Progenitor cell of endocrine pancreas (in vitro differentiated cells): ENCODE measurements at regions not wholly inside any gene's neighbourhood (a gene's known extent, or its start where the extent isn't known, plus 50 kb on each side); places are given as distances from the start of the nearest gene placed in this dataset.

Experiments
- DNase-seq: peaks from one replicate; pipeline ENCODE4 v3.0.0; 2021; ENCODE audit warnings: low spot score; ENCODE audit not compliant: unreplicated experiment
- H3K27ac Mint-ChIP-seq: 2 replicates; pipeline ENCODE4 v1.8.0; 2021; ENCODE audit warnings: mild to moderate bottlenecking, moderate library complexity, mixed read lengths
- H3K27me3 Mint-ChIP-seq: 2 replicates; pipeline ENCODE4 v1.8.0; 2021; ENCODE audit warnings: mixed read lengths
- H3K36me3 Mint-ChIP-seq: 2 replicates; pipeline ENCODE4 v1.8.0; 2022; ENCODE audit warnings: mixed read lengths; ENCODE audit not compliant: insufficient read depth
- H3K4me1 Mint-ChIP-seq: 2 replicates; pipeline ENCODE4 v1.8.0; 2021; ENCODE audit warnings: low read depth, mixed read lengths
- H3K4me3 Mint-ChIP-seq: 2 replicates; pipeline ENCODE4 v1.8.0; 2021; ENCODE audit warnings: low read depth, mild to moderate bottlenecking, moderate library complexity, mixed read lengths
- H3K9me3 Mint-ChIP-seq: 2 replicates; pipeline ENCODE4 v1.8.0; 2021; ENCODE audit warnings: low read depth, mixed read lengths
- CTCF ChIP-seq: fragments of 200-600 bp; sonication (generic); IDR thresholded peaks from one replicate; pipeline ENCODE4 v1.5.0; 2021; ENCODE audit warnings: antibody characterized with exemption, mild to moderate bottlenecking; ENCODE audit not compliant: unreplicated experiment

- Mint-ChIP-seq H3K4me1 (no peaks in the 10 kb centered on the region), H3K4me3 (no peak overlapping the region), H3K27me3 (peaks cover 3% of the 10 kb centered on the region), H3K27ac (no peak overlapping the region), H3K9me3 (no peaks in the 10 kb centered on the region), H3K36me3 (no peaks in the 10 kb centered on the region)
- no peak for DNase-seq
- no peak for TF ChIP-seq CTCF
Observed at GRCh38 chr14:84533181-84533725, 996.7 kb upstream of the FLRT2 start.

- no peaks in the 10 kb centered on the region for H3K4me1 Mint-ChIP-seq
- no peaks in the 10 kb centered on the region for H3K9me3 Mint-ChIP-seq
Observed at GRCh38 chr14:84533791-84534190, 996.2 kb upstream of the FLRT2 start.

GRCh38 chr14:84535484-84535883, 994.5 kb upstream of the FLRT2 start:
- no peak for DNase-seq
- no peak for TF ChIP-seq CTCF
- Mint-ChIP-seq H3K4me1 (no peaks in the 10 kb centered on the region), H3K4me3 (no peak overlapping the region), H3K9me3 (no peaks in the 10 kb centered on the region), H3K27ac (no peak overlapping the region), H3K36me3 (no peaks in the 10 kb centered on the region), H3K27me3 (peaks cover 3% of the 10 kb centered on the region)

More at GRCh38 chr14:84533791-84534190, 996.2 kb upstream of the FLRT2 start:
- H3K27ac Mint-ChIP-seq = no peak overlapping the region
- no peaks in the 10 kb centered on the region for H3K36me3 Mint-ChIP-seq
- no peak for DNase-seq
- TF ChIP-seq CTCF = no peak
- H3K4me3 Mint-ChIP-seq = no peak overlapping the region
- H3K27me3 Mint-ChIP-seq = peaks cover 3% of the 10 kb centered on the region

GRCh38 chr14:84535976-84536375, 994.0 kb upstream of the FLRT2 start:
- DNase-seq = no peak
- H3K27me3 Mint-ChIP-seq = peaks cover 3% of the 10 kb centered on the region
- H3K27ac Mint-ChIP-seq = no peak overlapping the region
- no peaks in the 10 kb centered on the region for H3K9me3 Mint-ChIP-seq
- TF ChIP-seq CTCF = no peak
- H3K4me1 Mint-ChIP-seq = no peaks in the 10 kb centered on the region
- H3K4me3 Mint-ChIP-seq = no peak overlapping the region
- H3K36me3 Mint-ChIP-seq = no peaks in the 10 kb centered on the region

GRCh38 chr14:84541018-84541417, 988.9 kb upstream of the FLRT2 start:
- Mint-ChIP-seq H3K4me3 (no peak overlapping the region), H3K27ac (no peak overlapping the region), H3K4me1 (no peaks in the 10 kb centered on the region), H3K27me3 (no peaks in the 10 kb centered on the region), H3K9me3 (no peaks in the 10 kb centered on the region), H3K36me3 (no peaks in the 10 kb centered on the region)
- TF ChIP-seq CTCF = no peak
- no peak for DNase-seq
